Gastrocnemius medialis (tissue), 4 donors: ENCODE measurements at regions not wholly inside any gene's neighbourhood (a gene's known extent, or its start where the extent isn't known, plus 50 kb on each side); places are given as distances from the start of the nearest gene placed in this dataset.

Experiments
- POLR2A ChIP-seq, 2 donors: fragments of 450-650 bp; IDR thresholded peaks; one replicate each; pipeline ENCODE4 v1.6.1; 2017; ENCODE audit warnings: antibody characterized with exemption in 2 of 2, mild to moderate bottlenecking in 2 of 2, moderate library complexity in 2 of 2
- TF ChIP-seq, protein P1 (sequence below), 5 experiments: fragments of 450-650 bp in 3 of 5; fragments of 200-600 bp in 2 of 5; sonication (generic) in 2 of 5; IDR thresholded peaks in 4 of 5; conservative IDR thresholded peaks in 1 of 5; 1 replicate in 4 of 5; 2 replicates in 1 of 5; pipeline ENCODE4 v1.5.1; 2016 to 2019; ENCODE audit warnings: antibody characterized with exemption in 5 of 5, mild to moderate bottlenecking in 3 of 5, moderate library complexity in 3 of 5

DNA sequence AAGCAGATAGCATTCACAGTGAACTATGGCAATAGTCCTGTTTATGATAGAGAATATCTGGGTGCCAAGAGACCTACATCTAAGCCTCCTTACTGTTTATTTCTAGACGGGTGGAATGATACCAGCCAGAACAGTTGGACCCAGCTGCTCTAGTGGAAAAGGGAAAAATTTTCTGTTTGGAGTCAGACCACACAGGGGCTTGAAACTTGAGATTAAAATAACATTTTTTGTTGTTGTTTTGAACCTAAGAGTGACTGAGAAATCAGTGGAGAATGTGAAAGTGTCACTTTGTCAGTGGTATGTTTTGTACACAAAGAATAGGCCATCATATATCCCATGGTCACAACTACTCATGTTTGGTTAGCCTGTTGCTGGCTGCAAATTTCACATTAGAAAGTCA, 105.7 kb downstream of the AGTR2 start:
- TF ChIP-seq, protein P1, sequence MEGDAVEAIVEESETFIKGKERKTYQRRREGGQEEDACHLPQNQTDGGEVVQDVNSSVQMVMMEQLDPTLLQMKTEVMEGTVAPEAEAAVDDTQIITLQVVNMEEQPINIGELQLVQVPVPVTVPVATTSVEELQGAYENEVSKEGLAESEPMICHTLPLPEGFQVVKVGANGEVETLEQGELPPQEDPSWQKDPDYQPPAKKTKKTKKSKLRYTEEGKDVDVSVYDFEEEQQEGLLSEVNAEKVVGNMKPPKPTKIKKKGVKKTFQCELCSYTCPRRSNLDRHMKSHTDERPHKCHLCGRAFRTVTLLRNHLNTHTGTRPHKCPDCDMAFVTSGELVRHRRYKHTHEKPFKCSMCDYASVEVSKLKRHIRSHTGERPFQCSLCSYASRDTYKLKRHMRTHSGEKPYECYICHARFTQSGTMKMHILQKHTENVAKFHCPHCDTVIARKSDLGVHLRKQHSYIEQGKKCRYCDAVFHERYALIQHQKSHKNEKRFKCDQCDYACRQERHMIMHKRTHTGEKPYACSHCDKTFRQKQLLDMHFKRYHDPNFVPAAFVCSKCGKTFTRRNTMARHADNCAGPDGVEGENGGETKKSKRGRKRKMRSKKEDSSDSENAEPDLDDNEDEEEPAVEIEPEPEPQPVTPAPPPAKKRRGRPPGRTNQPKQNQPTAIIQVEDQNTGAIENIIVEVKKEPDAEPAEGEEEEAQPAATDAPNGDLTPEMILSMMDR (IDR thresholded peaks at IDR 0.05 in 4 of 5, conservative IDR thresholded peaks at IDR 0.05 in 1 of 5), result no peak
- no peak for TF ChIP-seq POLR2A (IDR thresholded peaks at IDR 0.05)
